Esophagus squamous epithelium (tissue), 4 donors: ENCODE measurements at regions not wholly inside any gene's neighbourhood (a gene's known extent, or its start where the extent isn't known, plus 50 kb on each side); places are given as distances from the start of the nearest gene placed in this dataset.

ENCODE experiments used
- POLR2A ChIP-seq, 4 donors: fragments of 450-650 bp; IDR thresholded peaks; one replicate each; pipeline ENCODE4 v1.6.1; 2017; ENCODE audit warnings: antibody characterized with exemption in 4 of 4, mild to moderate bottlenecking in 4 of 4, moderate library complexity in 3 of 4
- TF ChIP-seq, protein P1 (sequence below), 6 experiments: fragments of 450-650 bp in 4 of 6; fragments of 200-600 bp in 2 of 6; sonication (generic) in 2 of 6; IDR thresholded peaks; one replicate each; pipeline ENCODE4 v1.5.1; 2016 to 2019; ENCODE audit warnings: antibody characterized with exemption in 6 of 6, mild to moderate bottlenecking in 4 of 6, moderate library complexity in 4 of 6

DNA sequence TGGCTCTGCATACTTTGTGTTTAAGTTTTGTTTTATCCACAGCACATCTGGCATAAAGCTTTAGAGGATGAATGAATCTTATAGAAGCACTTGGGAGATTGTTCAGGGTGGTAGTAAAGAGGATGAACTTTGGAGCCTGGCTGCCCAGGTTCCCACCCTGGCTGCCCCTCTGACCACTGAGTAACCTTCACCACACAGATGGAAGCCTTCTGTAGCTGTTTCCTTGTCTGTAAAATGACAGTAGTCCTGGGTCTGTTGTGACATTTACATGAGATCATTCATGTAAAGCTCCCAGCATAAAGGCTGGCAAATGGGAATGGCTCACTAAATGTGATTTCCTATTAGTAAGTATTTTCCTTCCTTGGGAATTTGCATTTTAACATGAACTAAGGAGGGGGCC is 85.7 kb upstream of the FAM169A start:
- TF ChIP-seq, protein P1, sequence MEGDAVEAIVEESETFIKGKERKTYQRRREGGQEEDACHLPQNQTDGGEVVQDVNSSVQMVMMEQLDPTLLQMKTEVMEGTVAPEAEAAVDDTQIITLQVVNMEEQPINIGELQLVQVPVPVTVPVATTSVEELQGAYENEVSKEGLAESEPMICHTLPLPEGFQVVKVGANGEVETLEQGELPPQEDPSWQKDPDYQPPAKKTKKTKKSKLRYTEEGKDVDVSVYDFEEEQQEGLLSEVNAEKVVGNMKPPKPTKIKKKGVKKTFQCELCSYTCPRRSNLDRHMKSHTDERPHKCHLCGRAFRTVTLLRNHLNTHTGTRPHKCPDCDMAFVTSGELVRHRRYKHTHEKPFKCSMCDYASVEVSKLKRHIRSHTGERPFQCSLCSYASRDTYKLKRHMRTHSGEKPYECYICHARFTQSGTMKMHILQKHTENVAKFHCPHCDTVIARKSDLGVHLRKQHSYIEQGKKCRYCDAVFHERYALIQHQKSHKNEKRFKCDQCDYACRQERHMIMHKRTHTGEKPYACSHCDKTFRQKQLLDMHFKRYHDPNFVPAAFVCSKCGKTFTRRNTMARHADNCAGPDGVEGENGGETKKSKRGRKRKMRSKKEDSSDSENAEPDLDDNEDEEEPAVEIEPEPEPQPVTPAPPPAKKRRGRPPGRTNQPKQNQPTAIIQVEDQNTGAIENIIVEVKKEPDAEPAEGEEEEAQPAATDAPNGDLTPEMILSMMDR (IDR thresholded peaks at IDR 0.05), result no peak
- TF ChIP-seq POLR2A (IDR thresholded peaks at IDR 0.05), result no peak
